ENCODE measurements at regions not wholly inside any gene's neighbourhood (a gene's known extent, or its start where the extent isn't known, plus 50 kb on each side); places are given as distances from the start of the nearest gene placed in this dataset.
A peak's percentile ranks its signal among the peaks of the same experiment; 100 is the strongest.

GRCh38 chr2:59604123-59604522 is 949.3 kb downstream of the BCL11A start:
- ChIA-PET CTCF (ENCODE audit: partially characterized antibody) (interaction anchor here (0.6 kb wide), 1 partner anchor 238 kb away, joined by 3 read pairs; no protein-coding TSS in a partner anchor), POLR2A (ENCODE audit: partially characterized antibody) (no interaction called here)
- no peaks in the 10 kb centered on the region for H3K36me3 ChIP-seq (ENCODE audit: insufficient read depth, low read length)
- H3K27me3 Mint-ChIP-seq, result no peaks in the 10 kb centered on the region
- no peak for DNase-seq
- H3K36me3 Mint-ChIP-seq, result no peaks in the 10 kb centered on the region
- no peak overlapping the region for H3K27ac ChIP-seq (ENCODE audit: low read depth, low read length)
- no peak overlapping the region for H3K4me3 ChIP-seq (ENCODE audit: low read length in 2 of 2)
- no peak overlapping the region for H3K27ac Mint-ChIP-seq
- no peak overlapping the region for H3K4me3 Mint-ChIP-seq
- no peaks in the 10 kb centered on the region for H3K9me3 ChIP-seq (ENCODE audit: control insufficient read depth in 1 of 2, low read length in 2 of 2)
- peaks cover 0 to 13% (median 7%) of the 10 kb centered on the region in 8 donors for H3K9me3 Mint-ChIP-seq
- H3K4me1 ChIP-seq (ENCODE audit: insufficient read depth, low read length), result no peaks in the 10 kb centered on the region
- no peaks in the 10 kb centered on the region for H3K27me3 ChIP-seq (ENCODE audit: insufficient read depth, low read length)
- no peaks in the 10 kb centered on the region for H3K4me1 Mint-ChIP-seq
- intact Hi-C loops (cut with micrococcal nuclease), result no loop called here

- Histone ChIP-seq H3K4me3 (ENCODE audit: low read length in 2 of 2) (no peak overlapping the region), H3K4me1 (ENCODE audit: insufficient read depth, low read length) (no peaks in the 10 kb centered on the region), H3K36me3 (ENCODE audit: insufficient read depth, low read length) (no peaks in the 10 kb centered on the region), H3K27ac (ENCODE audit: low read depth, low read length) (no peak overlapping the region), H3K27me3 (ENCODE audit: insufficient read depth, low read length) (no peaks in the 10 kb centered on the region), H3K9me3 (ENCODE audit: control insufficient read depth in 1 of 2, low read length in 2 of 2) (no peaks in the 10 kb centered on the region)
- Mint-ChIP-seq H3K27me3 (no peaks in the 10 kb centered on the region), H3K36me3 (no peaks in the 10 kb centered on the region), H3K9me3 (peaks cover 0 to 13% (median under 1%) of the 10 kb centered on the region in 8 donors), H3K4me1 (no peaks in the 10 kb centered on the region), H3K27ac (no peak overlapping the region), H3K4me3 (no peak overlapping the region)
- DNase-seq, result no peak
- ChIA-PET POLR2A (ENCODE audit: partially characterized antibody) (no interaction called here), CTCF (ENCODE audit: partially characterized antibody) (no interaction called here)
- intact Hi-C loops (cut with micrococcal nuclease), result no loop called here
These were observed 958.7 kb downstream of the BCL11A start for GRCh38 chr2:59594671-59595222.

GRCh38 chr2:59590798-59591197 is 962.7 kb downstream of the BCL11A start:
- no peak overlapping the region for H3K4me3 ChIP-seq (ENCODE audit: low read length in 2 of 2)
- H3K36me3 ChIP-seq (ENCODE audit: insufficient read depth, low read length), result no peaks in the 10 kb centered on the region
- Mint-ChIP-seq H3K9me3 (peaks cover 0 to 4% (median 0%) of the 10 kb centered on the region in 8 donors), H3K4me1 (no peaks in the 10 kb centered on the region), H3K4me3 (no peak overlapping the region), H3K27me3 (no peaks in the 10 kb centered on the region), H3K36me3 (no peaks in the 10 kb centered on the region), H3K27ac (no peak overlapping the region)
- H3K27ac ChIP-seq (ENCODE audit: low read depth, low read length), result no peak overlapping the region
- intact Hi-C loops (cut with micrococcal nuclease), result no loop called here
- no peaks in the 10 kb centered on the region for H3K27me3 ChIP-seq (ENCODE audit: insufficient read depth, low read length)
- H3K9me3 ChIP-seq (ENCODE audit: control insufficient read depth in 1 of 2, low read length in 2 of 2), result no peaks in the 10 kb centered on the region
- no peaks in the 10 kb centered on the region for H3K4me1 ChIP-seq (ENCODE audit: insufficient read depth, low read length)
- CTCF ChIA-PET (ENCODE audit: partially characterized antibody), result no interaction called here
- POLR2A ChIA-PET (ENCODE audit: partially characterized antibody), result no interaction called here
- no peak for DNase-seq

- Mint-ChIP-seq H3K27me3 (no peaks in the 10 kb centered on the region), H3K27ac (no peak overlapping the region), H3K4me3 (no peak overlapping the region), H3K36me3 (no peaks in the 10 kb centered on the region), H3K4me1 (no peaks in the 10 kb centered on the region), H3K9me3 (peaks cover 0 to 6% (median 0%) of the 10 kb centered on the region in 8 donors)
- DNase-seq, result no peak
- intact Hi-C loops (cut with micrococcal nuclease), result no loop called here
- no peaks in the 10 kb centered on the region for H3K4me1 ChIP-seq (ENCODE audit: insufficient read depth, low read length)
- H3K27me3 ChIP-seq (ENCODE audit: insufficient read depth, low read length), result no peaks in the 10 kb centered on the region
- ChIA-PET POLR2A (ENCODE audit: partially characterized antibody) (no interaction called here), CTCF (ENCODE audit: partially characterized antibody) (no interaction called here)
- no peaks in the 10 kb centered on the region for H3K36me3 ChIP-seq (ENCODE audit: insufficient read depth, low read length)
- H3K4me3 ChIP-seq (ENCODE audit: low read length in 2 of 2), result no peak overlapping the region
- no peaks in the 10 kb centered on the region for H3K9me3 ChIP-seq (ENCODE audit: control insufficient read depth in 1 of 2, low read length in 2 of 2)
- H3K27ac ChIP-seq (ENCODE audit: low read depth, low read length), result no peak overlapping the region
These were observed 963.6 kb downstream of the BCL11A start for GRCh38 chr2:59589881-59590280.

GRCh38 chr2:59588286-59588685 is 965.2 kb downstream of the BCL11A start:
- no peaks in the 10 kb centered on the region for H3K27me3 Mint-ChIP-seq
- no peaks in the 10 kb centered on the region for H3K36me3 Mint-ChIP-seq
- Histone ChIP-seq H3K9me3 (ENCODE audit: control insufficient read depth in 1 of 2, low read length in 2 of 2) (no peaks in the 10 kb centered on the region), H3K27me3 (ENCODE audit: insufficient read depth, low read length) (no peaks in the 10 kb centered on the region), H3K27ac (ENCODE audit: low read depth, low read length) (no peak overlapping the region), H3K4me3 (ENCODE audit: low read length in 2 of 2) (no peak overlapping the region), H3K4me1 (ENCODE audit: insufficient read depth, low read length) (no peaks in the 10 kb centered on the region), H3K36me3 (ENCODE audit: insufficient read depth, low read length) (no peaks in the 10 kb centered on the region)
- H3K4me1 Mint-ChIP-seq, result no peaks in the 10 kb centered on the region
- H3K4me3 Mint-ChIP-seq, result no peak overlapping the region
- CTCF ChIA-PET (ENCODE audit: partially characterized antibody), result no interaction called here
- no peak for DNase-seq
- peaks cover 0 to 3% (median 2%) of the 10 kb centered on the region in 8 donors for H3K9me3 Mint-ChIP-seq
- POLR2A ChIA-PET (ENCODE audit: partially characterized antibody), result no interaction called here
- intact Hi-C loops (cut with micrococcal nuclease), result no loop called here
- H3K27ac Mint-ChIP-seq, result no peak overlapping the region

GRCh38 chr2:59586176-59586575 is 967.3 kb downstream of the BCL11A start:
- no peak overlapping the region for H3K4me3 Mint-ChIP-seq
- no peaks in the 10 kb centered on the region for H3K27me3 Mint-ChIP-seq
- H3K4me1 Mint-ChIP-seq, result no peaks in the 10 kb centered on the region
- POLR2A ChIA-PET (ENCODE audit: partially characterized antibody), result no interaction called here
- Histone ChIP-seq H3K4me1 (ENCODE audit: insufficient read depth, low read length) (no peaks in the 10 kb centered on the region), H3K9me3 (ENCODE audit: control insufficient read depth in 1 of 2, low read length in 2 of 2) (no peaks in the 10 kb centered on the region), H3K27ac (ENCODE audit: low read depth, low read length) (no peak overlapping the region), H3K27me3 (ENCODE audit: insufficient read depth, low read length) (no peaks in the 10 kb centered on the region), H3K4me3 (ENCODE audit: low read length in 2 of 2) (no peak overlapping the region), H3K36me3 (ENCODE audit: insufficient read depth, low read length) (no peaks in the 10 kb centered on the region)
- H3K9me3 Mint-ChIP-seq, result peaks cover 0 to 5% (median 2%) of the 10 kb centered on the region in 8 donors
- no peak for DNase-seq
- CTCF ChIA-PET (ENCODE audit: partially characterized antibody), result no interaction called here
- no peak overlapping the region for H3K27ac Mint-ChIP-seq
- H3K36me3 Mint-ChIP-seq, result no peaks in the 10 kb centered on the region
- intact Hi-C loops (cut with micrococcal nuclease), result no loop called here

GRCh38 chr2:59585655-59586054 is 967.8 kb downstream of the BCL11A start:
- H3K4me3 Mint-ChIP-seq, result no peak overlapping the region
- CTCF ChIA-PET (ENCODE audit: partially characterized antibody), result no interaction called here
- intact Hi-C loops (cut with micrococcal nuclease), result no loop called here

GRCh38 chr2:59584958-59585357 is 968.5 kb downstream of the BCL11A start:
- peaks cover 0 to 5% (median 2%) of the 10 kb centered on the region in 8 donors for H3K9me3 Mint-ChIP-seq
- no peak overlapping the region for H3K27ac Mint-ChIP-seq

More at GRCh38 chr2:59585655-59586054, 967.8 kb downstream of the BCL11A start:
- no peaks in the 10 kb centered on the region for H3K4me1 ChIP-seq (ENCODE audit: insufficient read depth, low read length)
- H3K36me3 ChIP-seq (ENCODE audit: insufficient read depth, low read length), result no peaks in the 10 kb centered on the region
- no peak for DNase-seq
- no peaks in the 10 kb centered on the region for H3K27me3 Mint-ChIP-seq
- H3K36me3 Mint-ChIP-seq, result no peaks in the 10 kb centered on the region
- no peak overlapping the region for H3K27ac ChIP-seq (ENCODE audit: low read depth, low read length)
- H3K9me3 Mint-ChIP-seq, result peaks cover 0 to 5% (median 2%) of the 10 kb centered on the region in 8 donors
- no peaks in the 10 kb centered on the region for H3K9me3 ChIP-seq (ENCODE audit: control insufficient read depth in 1 of 2, low read length in 2 of 2)
- H3K27me3 ChIP-seq (ENCODE audit: insufficient read depth, low read length), result no peaks in the 10 kb centered on the region
- H3K4me3 ChIP-seq (ENCODE audit: low read length in 2 of 2), result no peak overlapping the region
- POLR2A ChIA-PET (ENCODE audit: partially characterized antibody), result no interaction called here
- H3K27ac Mint-ChIP-seq, result no peak overlapping the region
- no peaks in the 10 kb centered on the region for H3K4me1 Mint-ChIP-seq

More at GRCh38 chr2:59584958-59585357, 968.5 kb downstream of the BCL11A start:
- POLR2A ChIA-PET (ENCODE audit: partially characterized antibody), result no interaction called here
- H3K27me3 ChIP-seq (ENCODE audit: insufficient read depth, low read length), result no peaks in the 10 kb centered on the region
- CTCF ChIA-PET (ENCODE audit: partially characterized antibody), result no interaction called here
- no peak overlapping the region for H3K4me3 ChIP-seq (ENCODE audit: low read length in 2 of 2)
- Mint-ChIP-seq H3K4me1 (no peaks in the 10 kb centered on the region), H3K27me3 (no peaks in the 10 kb centered on the region), H3K36me3 (no peaks in the 10 kb centered on the region), H3K4me3 (no peak overlapping the region)
- H3K27ac ChIP-seq (ENCODE audit: low read depth, low read length), result no peak overlapping the region
- H3K4me1 ChIP-seq (ENCODE audit: insufficient read depth, low read length), result no peaks in the 10 kb centered on the region
- intact Hi-C loops (cut with micrococcal nuclease), result no loop called here
- no peaks in the 10 kb centered on the region for H3K36me3 ChIP-seq (ENCODE audit: insufficient read depth, low read length)
- H3K9me3 ChIP-seq (ENCODE audit: control insufficient read depth in 1 of 2, low read length in 2 of 2), result no peaks in the 10 kb centered on the region
- DNase-seq, result peak in 1 of 5 donors; percentile 2
